ENCODE measurements at regions not wholly inside any gene's neighbourhood (a gene's known extent, or its start where the extent isn't known, plus 50 kb on each side); places are given as distances from the start of the nearest gene placed in this dataset.

DNA sequence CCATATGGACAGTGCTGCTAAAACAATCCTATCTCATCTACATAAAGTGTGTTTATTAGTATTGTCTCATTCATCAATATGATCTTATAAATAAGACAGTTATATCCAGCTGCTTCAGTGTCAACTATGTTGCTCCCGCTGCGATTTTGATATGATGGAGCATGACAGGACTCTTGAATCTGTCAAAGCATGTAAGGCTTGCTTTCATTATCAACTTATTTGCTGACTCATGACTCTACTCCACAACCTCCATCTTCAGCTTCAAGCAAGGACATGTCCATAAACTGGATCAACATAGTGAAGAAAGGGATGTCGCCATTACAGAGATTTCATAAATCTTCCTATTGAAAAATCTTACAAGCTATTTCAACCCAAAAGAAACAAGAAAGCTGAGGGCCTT is 2812.6 kb downstream of the PCDH9 start:
- Histone ChIP-seq H3K4me3 (ENCODE audit: insufficient read depth, low read length, poor library complexity, severe bottlenecking) (no peak overlapping the region), H3K27ac (ENCODE audit: low read depth, low read length) (no peak overlapping the region), H3K27me3 (ENCODE audit: low read length) (no peaks in the 10 kb centered on the region), H3K4me2 (ENCODE audit: low read depth, low read length, poor library complexity, severe bottlenecking) (no peak overlapping the region), H2AFZ (ENCODE audit: low read depth, low read length, severe bottlenecking) (no peak overlapping the region), H3K9me2 (replicated peaks; ENCODE audit: insufficient read depth, low read length) (no peaks in the 10 kb centered on the region), H3K9ac (ENCODE audit: low read length) (no peak overlapping the region), H3F3A (ENCODE audit: insufficient read depth) (no peaks in the 10 kb centered on the region; the same call in 1 of the 2 replicates), H3K36me3 (ENCODE audit: low read length) (0 out of 2 replicates have a peak, but pooled peaks cover 2% of the 10 kb centered on the region), H3K9me3 (ENCODE audit: insufficient read depth, low read length) (no peaks in the 10 kb centered on the region), H4K20me1 (ENCODE audit: low read depth, low read length) (no peaks in the 10 kb centered on the region), H3K79me2 (ENCODE audit: insufficient read depth, low read length) (no peaks in the 10 kb centered on the region)
- TF ChIP-seq, protein P1, sequence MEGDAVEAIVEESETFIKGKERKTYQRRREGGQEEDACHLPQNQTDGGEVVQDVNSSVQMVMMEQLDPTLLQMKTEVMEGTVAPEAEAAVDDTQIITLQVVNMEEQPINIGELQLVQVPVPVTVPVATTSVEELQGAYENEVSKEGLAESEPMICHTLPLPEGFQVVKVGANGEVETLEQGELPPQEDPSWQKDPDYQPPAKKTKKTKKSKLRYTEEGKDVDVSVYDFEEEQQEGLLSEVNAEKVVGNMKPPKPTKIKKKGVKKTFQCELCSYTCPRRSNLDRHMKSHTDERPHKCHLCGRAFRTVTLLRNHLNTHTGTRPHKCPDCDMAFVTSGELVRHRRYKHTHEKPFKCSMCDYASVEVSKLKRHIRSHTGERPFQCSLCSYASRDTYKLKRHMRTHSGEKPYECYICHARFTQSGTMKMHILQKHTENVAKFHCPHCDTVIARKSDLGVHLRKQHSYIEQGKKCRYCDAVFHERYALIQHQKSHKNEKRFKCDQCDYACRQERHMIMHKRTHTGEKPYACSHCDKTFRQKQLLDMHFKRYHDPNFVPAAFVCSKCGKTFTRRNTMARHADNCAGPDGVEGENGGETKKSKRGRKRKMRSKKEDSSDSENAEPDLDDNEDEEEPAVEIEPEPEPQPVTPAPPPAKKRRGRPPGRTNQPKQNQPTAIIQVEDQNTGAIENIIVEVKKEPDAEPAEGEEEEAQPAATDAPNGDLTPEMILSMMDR (IDR thresholded peaks at IDR 0.05; ENCODE audit: insufficient read depth, low read length, poor library complexity, severe bottlenecking), result no peak
- no peak for TF ChIP-seq EZH2phosphoT487 (conservative IDR thresholded peaks at IDR 0.05; ENCODE audit: low read length)

- no peak overlapping the region for H3K4me3 ChIP-seq (ENCODE audit: insufficient read depth, low read length, poor library complexity, severe bottlenecking)
- no peaks in the 10 kb centered on the region for H3K9me2 ChIP-seq (replicated peaks; ENCODE audit: insufficient read depth, low read length)
- H3K9ac ChIP-seq (ENCODE audit: low read length), result no peak overlapping the region
- no peaks in the 10 kb centered on the region for H3K36me3 ChIP-seq (ENCODE audit: low read length)
- H3K27me3 ChIP-seq (ENCODE audit: low read length), result no peaks in the 10 kb centered on the region
- no peaks in the 10 kb centered on the region for H3K79me2 ChIP-seq (ENCODE audit: insufficient read depth, low read length)
- no peaks in the 10 kb centered on the region for H3K9me3 ChIP-seq (ENCODE audit: insufficient read depth, low read length)
- H4K20me1 ChIP-seq (ENCODE audit: low read depth, low read length), result no peaks in the 10 kb centered on the region
- H3K4me2 ChIP-seq (ENCODE audit: low read depth, low read length, poor library complexity, severe bottlenecking), result no peak overlapping the region
- H3K27ac ChIP-seq (ENCODE audit: low read depth, low read length), result no peak overlapping the region
- TF ChIP-seq, protein P1 (IDR thresholded peaks at IDR 0.05; ENCODE audit: insufficient read depth, low read length, poor library complexity, severe bottlenecking), result no peak
- no peak for TF ChIP-seq EZH2phosphoT487 (conservative IDR thresholded peaks at IDR 0.05; ENCODE audit: low read length)
- H3F3A ChIP-seq (ENCODE audit: insufficient read depth), result no peaks in the 10 kb centered on the region; the same call in 1 of the 2 replicates
- no peak overlapping the region for H2AFZ ChIP-seq (ENCODE audit: low read depth, low read length, severe bottlenecking)
These were observed 2815.8 kb downstream of the PCDH9 start for GRCh38 chr13:64414381-64414780.

DNA sequence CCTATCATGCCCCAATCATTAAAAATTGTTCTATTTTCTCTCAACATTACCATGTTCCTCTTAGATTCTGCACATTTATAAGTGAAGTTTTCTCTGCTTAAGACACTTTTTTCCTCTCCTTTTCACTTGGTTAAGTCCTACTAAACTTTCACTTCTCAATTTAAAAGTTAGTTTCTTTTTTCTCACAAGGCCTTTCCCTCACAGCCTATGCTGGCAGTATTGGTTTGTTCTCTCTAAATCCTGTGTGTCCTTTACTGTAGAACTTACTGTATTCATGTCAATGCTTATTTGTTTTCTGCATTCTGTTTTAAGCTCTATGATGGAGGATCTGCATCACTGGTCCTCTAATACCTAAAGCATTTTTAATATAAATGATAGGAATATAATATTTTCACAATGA is 2816.6 kb downstream of the PCDH9 start:
- no peaks in the 10 kb centered on the region; the same call in 1 of the 2 replicates for H3F3A ChIP-seq (ENCODE audit: insufficient read depth)
- no peaks in the 10 kb centered on the region for H3K79me2 ChIP-seq (ENCODE audit: insufficient read depth, low read length)
- H3K9ac ChIP-seq (ENCODE audit: low read length), result no peak overlapping the region
- no peaks in the 10 kb centered on the region for H3K9me3 ChIP-seq (ENCODE audit: insufficient read depth, low read length)
- no peak overlapping the region for H3K27ac ChIP-seq (ENCODE audit: low read depth, low read length)
- H3K4me3 ChIP-seq (ENCODE audit: insufficient read depth, low read length, poor library complexity, severe bottlenecking), result no peak overlapping the region
- H3K9me2 ChIP-seq (replicated peaks; ENCODE audit: insufficient read depth, low read length), result no peaks in the 10 kb centered on the region
- H4K20me1 ChIP-seq (ENCODE audit: low read depth, low read length), result no peaks in the 10 kb centered on the region
- TF ChIP-seq EZH2phosphoT487 (conservative IDR thresholded peaks at IDR 0.05; ENCODE audit: low read length), result no peak
- TF ChIP-seq, protein P1 (IDR thresholded peaks at IDR 0.05; ENCODE audit: insufficient read depth, low read length, poor library complexity, severe bottlenecking), result no peak
- H3K4me2 ChIP-seq (ENCODE audit: low read depth, low read length, poor library complexity, severe bottlenecking), result no peak overlapping the region
- H3K36me3 ChIP-seq (ENCODE audit: low read length), result no peaks in the 10 kb centered on the region
- peak overlapping the region; percentile 32 for H2AFZ ChIP-seq (ENCODE audit: low read depth, low read length, severe bottlenecking)
- no peaks in the 10 kb centered on the region for H3K27me3 ChIP-seq (ENCODE audit: low read length)

Data from SU-DHL-6 (cell line).